ENCODE measurements at regions not wholly inside any gene's neighbourhood (a gene's known extent, or its start where the extent isn't known, plus 50 kb on each side); places are given as distances from the start of the nearest gene placed in this dataset.

GRCh38 chr9:129489838-129490582 is 130.9 kb downstream of the C9orf50 start:
- TF ChIP-seq, protein P1, sequence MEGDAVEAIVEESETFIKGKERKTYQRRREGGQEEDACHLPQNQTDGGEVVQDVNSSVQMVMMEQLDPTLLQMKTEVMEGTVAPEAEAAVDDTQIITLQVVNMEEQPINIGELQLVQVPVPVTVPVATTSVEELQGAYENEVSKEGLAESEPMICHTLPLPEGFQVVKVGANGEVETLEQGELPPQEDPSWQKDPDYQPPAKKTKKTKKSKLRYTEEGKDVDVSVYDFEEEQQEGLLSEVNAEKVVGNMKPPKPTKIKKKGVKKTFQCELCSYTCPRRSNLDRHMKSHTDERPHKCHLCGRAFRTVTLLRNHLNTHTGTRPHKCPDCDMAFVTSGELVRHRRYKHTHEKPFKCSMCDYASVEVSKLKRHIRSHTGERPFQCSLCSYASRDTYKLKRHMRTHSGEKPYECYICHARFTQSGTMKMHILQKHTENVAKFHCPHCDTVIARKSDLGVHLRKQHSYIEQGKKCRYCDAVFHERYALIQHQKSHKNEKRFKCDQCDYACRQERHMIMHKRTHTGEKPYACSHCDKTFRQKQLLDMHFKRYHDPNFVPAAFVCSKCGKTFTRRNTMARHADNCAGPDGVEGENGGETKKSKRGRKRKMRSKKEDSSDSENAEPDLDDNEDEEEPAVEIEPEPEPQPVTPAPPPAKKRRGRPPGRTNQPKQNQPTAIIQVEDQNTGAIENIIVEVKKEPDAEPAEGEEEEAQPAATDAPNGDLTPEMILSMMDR (IDR thresholded peaks at IDR 0.05), result no peak
- TF ChIP-seq POLR2A (IDR thresholded peaks at IDR 0.05; ENCODE audit: low read depth), result no peak
- TF ChIP-seq EP300 (IDR thresholded peaks at IDR 0.05), result no peak

Data from esophagus muscularis mucosa (tissue), 4 donors.